C4-2B (cell line): ENCODE measurements at regions not wholly inside any gene's neighbourhood (a gene's known extent, or its start where the extent isn't known, plus 50 kb on each side); places are given as distances from the start of the nearest gene placed in this dataset.

Experiments used
- H3K27ac ChIP-seq: fragments of 450-650 bp; 2 replicates; pipeline ENCODE4 v1.5.1; 2017
- CTCF ChIP-seq: fragments of 450-650 bp; conservative IDR thresholded peaks from 2 replicates; pipeline ENCODE4 v1.5.1; 2017; ENCODE audit warnings: mild to moderate bottlenecking
- ZFX ChIP-seq: fragments of 450-650 bp; IDR thresholded peaks from 2 replicates; pipeline ENCODE4 v1.6.1; 2017

GRCh38 chr9:89732295-89732938 is 127.6 kb downstream of the GADD45G start:
- TF ChIP-seq CTCF (no peak), ZFX (no peak)
- H3K27ac ChIP-seq, result peak overlapping the region; percentile 65

- no peak for TF ChIP-seq CTCF
- TF ChIP-seq ZFX, result no peak
- H3K27ac ChIP-seq, result peak overlapping the region; percentile 65
Observed at GRCh38 chr9:89732939-89733324, 128.1 kb downstream of the GADD45G start.

GRCh38 chr9:89734600-89735041 is 129.8 kb downstream of the GADD45G start:
- no peak overlapping the region for H3K27ac ChIP-seq
- TF ChIP-seq ZFX (no peak), CTCF (no peak)

- no peak overlapping the region for H3K27ac ChIP-seq
- no peak for TF ChIP-seq CTCF
- TF ChIP-seq ZFX, result no peak
Observed at GRCh38 chr9:89738137-89738932, 133.5 kb downstream of the GADD45G start.

GRCh38 chr9:89739511-89739910 is 134.7 kb downstream of the GADD45G start:
- no peak overlapping the region for H3K27ac ChIP-seq
- TF ChIP-seq ZFX, result no peak
- no peak for TF ChIP-seq CTCF

- TF ChIP-seq CTCF (no peak), ZFX (no peak)
- H3K27ac ChIP-seq, result no peak overlapping the region
Observed at GRCh38 chr9:89739916-89740315, 135.1 kb downstream of the GADD45G start.

GRCh38 chr9:89740722-89741121 is 135.9 kb downstream of the GADD45G start:
- TF ChIP-seq CTCF (no peak), ZFX (no peak)

More at GRCh38 chr9:89740722-89741121, 135.9 kb downstream of the GADD45G start:
- no peak overlapping the region for H3K27ac ChIP-seq
